Ascending aorta (tissue), 2 donors: ENCODE measurements at regions not wholly inside any gene's neighbourhood (a gene's known extent, or its start where the extent isn't known, plus 50 kb on each side); places are given as distances from the start of the nearest gene placed in this dataset.

Source experiments
- DNase-seq, 2 donors: peaks; one replicate each; pipeline ENCODE4 v3.0.0-alpha.2; 2019; ENCODE audit warnings: low spot score in 2 of 2
- H3K27ac ChIP-seq, 2 donors: fragments of 200-600 bp; sonication (generic); one replicate each; pipeline ENCODE4 v1.5.1; 2016 to 2017; ENCODE audit warnings: mild to moderate bottlenecking in 1 of 2
- H3K27me3 ChIP-seq: fragments of 200-600 bp; sonication (generic); one replicate; pipeline ENCODE4 v1.5.1; 2017
- H3K36me3 ChIP-seq, 2 donors: fragments of 200-600 bp; sonication (generic); one replicate each; pipeline ENCODE4 v1.5.1; 2016
- H3K4me1 ChIP-seq, 2 donors: fragments of 200-600 bp; sonication (generic); one replicate each; pipeline ENCODE4 v1.5.1; 2016 to 2017; ENCODE audit warnings: mild to moderate bottlenecking in 1 of 2
- H3K4me3 ChIP-seq, 2 donors: fragments of 200-600 bp; sonication (generic); one replicate each; pipeline ENCODE4 v1.5.1; 2016 to 2017; ENCODE audit warnings: mild to moderate bottlenecking in 1 of 2
- H3K9me3 ChIP-seq, 2 donors: fragments of 200-600 bp; sonication (generic); one replicate each; pipeline ENCODE4 v1.5.1; 2016
- CTCF ChIP-seq, 3 experiments: fragments of 200-600 bp in 2 of 3; fragments of 450-650 bp in 1 of 3; sonication (generic) in 2 of 3; IDR thresholded peaks; one replicate each; pipeline ENCODE4 v1.5.1; 2016 to 2019; ENCODE audit warnings: antibody characterized with exemption in 3 of 3, mild to moderate bottlenecking in 1 of 3, moderate library complexity in 1 of 3
- intact Hi-C: fragments of 100-400 bp; cut with DNase I; formaldehyde crosslinking; loops from one replicate; pipeline ENCODE4 v1.15.1; 2023

GRCh38 chr2:53173091-53173490, 594.5 kb upstream of the CHAC2 start:
- H3K4me3 ChIP-seq = no peak overlapping the region
- no peaks in the 10 kb centered on the region for H3K36me3 ChIP-seq
- H3K4me1 ChIP-seq = no peaks in the 10 kb centered on the region
- no peak overlapping the region for H3K27ac ChIP-seq
- TF ChIP-seq CTCF (IDR thresholded peaks at IDR 0.05) = no peak
- no peak for DNase-seq
- H3K27me3 ChIP-seq = no peaks in the 10 kb centered on the region
- intact Hi-C loops = no loop called here
- H3K9me3 ChIP-seq = no peaks in the 10 kb centered on the region

GRCh38 chr2:53170466-53170865, 597.1 kb upstream of the CHAC2 start:
- no peak overlapping the region for H3K4me3 ChIP-seq
- no peaks in the 10 kb centered on the region for H3K9me3 ChIP-seq
- intact Hi-C loops = no loop called here
- no peaks in the 10 kb centered on the region for H3K27me3 ChIP-seq
- H3K27ac ChIP-seq = no peak overlapping the region
- DNase-seq = no peak
- no peak for TF ChIP-seq CTCF (IDR thresholded peaks at IDR 0.05)
- no peaks in the 10 kb centered on the region for H3K36me3 ChIP-seq
- H3K4me1 ChIP-seq = no peaks in the 10 kb centered on the region

- DNase-seq = no peak
- Histone ChIP-seq H3K27me3 (no peaks in the 10 kb centered on the region), H3K36me3 (no peaks in the 10 kb centered on the region), H3K27ac (no peak overlapping the region), H3K9me3 (no peaks in the 10 kb centered on the region), H3K4me3 (no peak overlapping the region), H3K4me1 (no peaks in the 10 kb centered on the region)
- intact Hi-C loops = no loop called here
- no peak for TF ChIP-seq CTCF (IDR thresholded peaks at IDR 0.05)
Observed at GRCh38 chr2:53167227-53167626, 600.4 kb upstream of the CHAC2 start.

- no peaks in the 10 kb centered on the region for H3K36me3 ChIP-seq
- no peaks in the 10 kb centered on the region for H3K4me1 ChIP-seq
- no peaks in the 10 kb centered on the region for H3K27me3 ChIP-seq
- DNase-seq = no peak
- no peak overlapping the region for H3K4me3 ChIP-seq
- no peak for TF ChIP-seq CTCF (IDR thresholded peaks at IDR 0.05)
- no peaks in the 10 kb centered on the region for H3K9me3 ChIP-seq
- intact Hi-C loops = no loop called here
- no peak overlapping the region for H3K27ac ChIP-seq
Observed at GRCh38 chr2:53150146-53150545, 617.5 kb upstream of the CHAC2 start.

GRCh38 chr2:53148221-53148620, 619.4 kb upstream of the CHAC2 start:
- Histone ChIP-seq H3K36me3 (no peaks in the 10 kb centered on the region), H3K27ac (no peak overlapping the region), H3K4me3 (no peak overlapping the region), H3K4me1 (no peaks in the 10 kb centered on the region), H3K27me3 (no peaks in the 10 kb centered on the region), H3K9me3 (no peaks in the 10 kb centered on the region)
- TF ChIP-seq CTCF (IDR thresholded peaks at IDR 0.05) = no peak
- no peak for DNase-seq
- intact Hi-C loops = no loop called here

GRCh38 chr2:53131416-53131815, 636.2 kb upstream of the CHAC2 start:
- DNase-seq = no peak
- Histone ChIP-seq H3K4me1 (no peaks in the 10 kb centered on the region), H3K27ac (no peak overlapping the region), H3K9me3 (no peaks in the 10 kb centered on the region), H3K4me3 (no peak overlapping the region), H3K36me3 (no peaks in the 10 kb centered on the region), H3K27me3 (no peaks in the 10 kb centered on the region)
- no peak for TF ChIP-seq CTCF (IDR thresholded peaks at IDR 0.05)
- intact Hi-C loops = no loop called here
